Esophagus squamous epithelium (tissue), 5 donors: ENCODE measurements at regions not wholly inside any gene's neighbourhood (a gene's known extent, or its start where the extent isn't known, plus 50 kb on each side); places are given as distances from the start of the nearest gene placed in this dataset.
"Not testable (repeated sequence)": the region's sequence is repeated elsewhere in the genome, so short reads cannot be mapped to it uniquely, and the experiment has no call there.

Source experiments
- DNase-seq: peaks from one replicate; lab custom pipeline; 2025; lab: John Stamatoyannopoulos, UW
- H3K27ac ChIP-seq, 4 donors: fragments of 200-600 bp; sonication (generic); one replicate each; pipeline ENCODE4 v1.5.1; 2016 to 2019; ENCODE audit warnings: mild to moderate bottlenecking in 1 of 4
- H3K27me3 ChIP-seq, 4 donors: fragments of 200-600 bp; sonication (generic); 1 replicate in 3 of 4; 2 replicates in 1 of 4; pipeline versions ENCODE4 v1.5.1 to v1.6.0; 2017 to 2021; ENCODE audit warnings: antibody characterized with exemption in 1 of 4
- H3K36me3 ChIP-seq, 3 donors: fragments of 200-600 bp; sonication (generic); one replicate each; pipeline ENCODE4 v1.5.1; 2016 to 2019
- H3K4me1 ChIP-seq, 3 donors: fragments of 200-600 bp; sonication (generic); one replicate each; pipeline ENCODE4 v1.5.1; 2017 to 2019
- H3K4me3 ChIP-seq, 4 donors: fragments of 200-600 bp; sonication (generic); 1 replicate in 3 of 4; 2 replicates in 1 of 4; pipeline ENCODE4 v1.5.1; 2016 to 2019; ENCODE audit warnings: mild to moderate bottlenecking in 2 of 4, moderate library complexity in 1 of 4
- H3K9me3 ChIP-seq, 3 donors: fragments of 200-600 bp; sonication (generic); one replicate each; pipeline ENCODE4 v1.5.1; 2016 to 2019
- CTCF ChIP-seq, 6 experiments: fragments of 450-650 bp in 4 of 6; fragments of 200-600 bp in 2 of 6; sonication (generic) in 2 of 6; IDR thresholded peaks; one replicate each; pipeline ENCODE4 v1.5.1; 2016 to 2019; ENCODE audit warnings: antibody characterized with exemption in 6 of 6, mild to moderate bottlenecking in 4 of 6, moderate library complexity in 4 of 6
- POLR2A ChIP-seq, 4 donors: fragments of 450-650 bp; IDR thresholded peaks; one replicate each; pipeline ENCODE4 v1.6.1; 2017; ENCODE audit warnings: antibody characterized with exemption in 4 of 4, mild to moderate bottlenecking in 4 of 4, moderate library complexity in 3 of 4
- WGBS, 2 donors: methylation state at CpG; one replicate each; pipeline ENCODE4 v1.1.5; 2018; 5-methylcytosine and 5-hydroxymethylcytosine counted together
- intact Hi-C: fragments of 100-400 bp; cut with DNase I; formaldehyde crosslinking; loops from one replicate; pipeline ENCODE4 v1.15.0; 2022
- donor health status: DM: yes; HTN: yes; CAD: no.

- no peaks in the 10 kb centered on the region for H3K9me3 ChIP-seq
- no peak for TF ChIP-seq POLR2A (IDR thresholded peaks at IDR 0.05)
- no peak for TF ChIP-seq CTCF (IDR thresholded peaks at IDR 0.05)
- no peaks in the 10 kb centered on the region for H3K27me3 ChIP-seq
- no peak for DNase-seq
- WGBS, 2 donors = 71 to 91% methylated on average over 5 of the region's 5 CpGs
- no peak overlapping the region for H3K27ac ChIP-seq
- H3K4me1 ChIP-seq = no peaks in the 10 kb centered on the region
- no peak overlapping the region for H3K4me3 ChIP-seq
- no peaks in the 10 kb centered on the region for H3K36me3 ChIP-seq
- intact Hi-C loops = no loop called here
Observed at GRCh38 chr2:64251497-64252250, 107.5 kb upstream of the PELI1 start.

GRCh38 chr2:64252251-64252978, 108.2 kb upstream of the PELI1 start:
- H3K4me3 ChIP-seq, intact Hi-C loops, H3K4me1 ChIP-seq, H3K27me3 ChIP-seq, H3K36me3 ChIP-seq, H3K9me3 ChIP-seq, DNase-seq, H3K27ac ChIP-seq: not testable (repeated sequence)
- WGBS, 2 donors = 80 to 83% methylated on average over 11 of the region's 11 CpGs

- H3K9me3 ChIP-seq, intact Hi-C loops: not testable (repeated sequence)
- 75 to 96% methylated on average over 6 to 9 of the region's 9 CpGs for WGBS, 2 donors
Observed at GRCh38 chr2:64253421-64253820, 109.2 kb upstream of the PELI1 start.

GRCh38 chr2:64258566-64258965, 114.3 kb upstream of the PELI1 start:
- no peak overlapping the region for H3K27ac ChIP-seq
- 94 to 96% methylated on average over 5 of the region's 5 CpGs for WGBS, 2 donors
- DNase-seq = no peak
- no peak for TF ChIP-seq POLR2A (IDR thresholded peaks at IDR 0.05)
- intact Hi-C loops = no loop called here
- no peaks in the 10 kb centered on the region for H3K27me3 ChIP-seq
- H3K4me3 ChIP-seq = no peak overlapping the region
- no peaks in the 10 kb centered on the region for H3K36me3 ChIP-seq
- peaks cover 21 to 54% (median 22%) of the 10 kb centered on the region in 3 donors for H3K4me1 ChIP-seq
- no peaks in the 10 kb centered on the region for H3K9me3 ChIP-seq

More at GRCh38 chr2:64253421-64253820, 109.2 kb upstream of the PELI1 start:
- not testable (repeated sequence) for H3K27ac ChIP-seq, DNase-seq, H3K36me3 ChIP-seq, H3K4me3 ChIP-seq, H3K4me1 ChIP-seq, H3K27me3 ChIP-seq

GRCh38 chr2:64259312-64259711, 115.1 kb upstream of the PELI1 start:
- intact Hi-C loops = no loop called here
- H3K4me3 ChIP-seq = no peak overlapping the region
- TF ChIP-seq CTCF (IDR thresholded peaks at IDR 0.05) (no peak), POLR2A (IDR thresholded peaks at IDR 0.05) (no peak)
- no peaks in the 10 kb centered on the region for H3K9me3 ChIP-seq
- no peak for DNase-seq
- WGBS, 2 donors = 29 to 39% methylated on average over 2 of the region's 2 CpGs
- H3K4me1 ChIP-seq = peaks cover 24 to 62% (median 26%) of the 10 kb centered on the region in 3 donors
- H3K36me3 ChIP-seq = no peaks in the 10 kb centered on the region
- peak overlapping the region in 2 of 4 donors; percentile 11 to 80 for H3K27ac ChIP-seq
- H3K27me3 ChIP-seq = no peaks in the 10 kb centered on the region

GRCh38 chr2:64260093-64260803, 116.0 kb upstream of the PELI1 start:
- peak overlapping the region in 1 of 4 donors; percentile 11 for H3K4me3 ChIP-seq
- intact Hi-C loops = no loop called here
- H3K9me3 ChIP-seq = no peaks in the 10 kb centered on the region
- no peaks in the 10 kb centered on the region for H3K27me3 ChIP-seq
- WGBS, 2 donors = 90 to 96% methylated on average over 6 of the region's 6 CpGs
- TF ChIP-seq CTCF (IDR thresholded peaks at IDR 0.05) = no peak
- no peak for TF ChIP-seq POLR2A (IDR thresholded peaks at IDR 0.05)
- H3K27ac ChIP-seq = peak overlapping the region; percentile 11 to 80 (median 67)
- H3K4me1 ChIP-seq = peaks cover 24 to 64% (median 26%) of the 10 kb centered on the region in 3 donors
- no peak for DNase-seq
- no peaks in the 10 kb centered on the region for H3K36me3 ChIP-seq
